ENCODE measurements at regions not wholly inside any gene's neighbourhood (a gene's known extent, or its start where the extent isn't known, plus 50 kb on each side); places are given as distances from the start of the nearest gene placed in this dataset.

DNA sequence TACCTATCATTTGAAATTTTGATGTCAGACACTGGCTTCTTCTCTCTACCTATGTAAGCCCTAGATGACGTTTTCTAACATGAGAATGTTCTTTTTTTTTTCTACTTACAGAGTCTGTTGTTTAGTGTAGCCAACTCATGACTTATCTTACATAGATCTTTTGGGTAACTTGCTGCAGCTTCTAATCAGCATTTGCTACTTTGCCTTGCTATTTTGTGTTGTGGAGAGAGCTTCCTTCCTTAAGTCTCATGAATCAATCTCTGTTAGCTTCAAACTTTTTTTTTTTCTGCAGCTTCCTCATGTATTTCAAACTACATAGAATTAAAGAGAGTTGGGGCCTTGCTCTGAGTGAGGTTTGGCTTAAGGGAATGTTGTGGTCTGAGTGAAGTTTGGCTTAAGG, 568.7 kb upstream of the BCHE start:
- Mint-ChIP-seq H3K36me3 (ENCODE audit: low read depth) (no peaks in the 10 kb centered on the region), H3K4me3 (no peak overlapping the region), H3K27ac (no peak overlapping the region), H3K27me3 (ENCODE audit: low read depth) (no peaks in the 10 kb centered on the region), H3K4me1 (no peaks in the 10 kb centered on the region), H3K9me3 (no peaks in the 10 kb centered on the region)
- TF ChIP-seq, protein P1, sequence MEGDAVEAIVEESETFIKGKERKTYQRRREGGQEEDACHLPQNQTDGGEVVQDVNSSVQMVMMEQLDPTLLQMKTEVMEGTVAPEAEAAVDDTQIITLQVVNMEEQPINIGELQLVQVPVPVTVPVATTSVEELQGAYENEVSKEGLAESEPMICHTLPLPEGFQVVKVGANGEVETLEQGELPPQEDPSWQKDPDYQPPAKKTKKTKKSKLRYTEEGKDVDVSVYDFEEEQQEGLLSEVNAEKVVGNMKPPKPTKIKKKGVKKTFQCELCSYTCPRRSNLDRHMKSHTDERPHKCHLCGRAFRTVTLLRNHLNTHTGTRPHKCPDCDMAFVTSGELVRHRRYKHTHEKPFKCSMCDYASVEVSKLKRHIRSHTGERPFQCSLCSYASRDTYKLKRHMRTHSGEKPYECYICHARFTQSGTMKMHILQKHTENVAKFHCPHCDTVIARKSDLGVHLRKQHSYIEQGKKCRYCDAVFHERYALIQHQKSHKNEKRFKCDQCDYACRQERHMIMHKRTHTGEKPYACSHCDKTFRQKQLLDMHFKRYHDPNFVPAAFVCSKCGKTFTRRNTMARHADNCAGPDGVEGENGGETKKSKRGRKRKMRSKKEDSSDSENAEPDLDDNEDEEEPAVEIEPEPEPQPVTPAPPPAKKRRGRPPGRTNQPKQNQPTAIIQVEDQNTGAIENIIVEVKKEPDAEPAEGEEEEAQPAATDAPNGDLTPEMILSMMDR (IDR thresholded peaks at IDR 0.05; ENCODE audit: unreplicated experiment in 3 of 3) = no peak

DNA sequence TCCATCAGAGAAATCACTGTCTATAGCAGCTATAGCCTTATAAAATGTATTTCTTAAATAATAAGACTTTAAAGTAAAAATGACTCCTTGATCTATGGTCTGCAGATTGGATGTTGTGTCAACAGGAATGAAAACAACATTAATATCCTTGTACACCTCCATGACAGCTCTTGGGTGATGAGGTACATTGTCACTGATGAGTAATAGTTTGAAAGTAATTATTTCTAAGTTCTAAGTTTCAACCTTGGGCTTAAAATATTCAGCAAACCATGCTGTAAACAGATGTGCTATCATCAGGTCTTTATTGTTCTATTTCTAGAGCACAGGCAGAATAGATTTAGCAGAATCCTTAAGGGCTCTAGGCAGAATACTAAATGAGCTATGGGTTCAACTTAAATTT, 568.2 kb upstream of the BCHE start:
- Mint-ChIP-seq H3K4me3 (no peak overlapping the region), H3K27ac (no peak overlapping the region), H3K27me3 (ENCODE audit: low read depth) (no peaks in the 10 kb centered on the region), H3K9me3 (no peaks in the 10 kb centered on the region), H3K36me3 (ENCODE audit: low read depth) (no peaks in the 10 kb centered on the region), H3K4me1 (no peaks in the 10 kb centered on the region)
- TF ChIP-seq, protein P1 (IDR thresholded peaks at IDR 0.05; ENCODE audit: unreplicated experiment in 3 of 3) = no peak

DNA sequence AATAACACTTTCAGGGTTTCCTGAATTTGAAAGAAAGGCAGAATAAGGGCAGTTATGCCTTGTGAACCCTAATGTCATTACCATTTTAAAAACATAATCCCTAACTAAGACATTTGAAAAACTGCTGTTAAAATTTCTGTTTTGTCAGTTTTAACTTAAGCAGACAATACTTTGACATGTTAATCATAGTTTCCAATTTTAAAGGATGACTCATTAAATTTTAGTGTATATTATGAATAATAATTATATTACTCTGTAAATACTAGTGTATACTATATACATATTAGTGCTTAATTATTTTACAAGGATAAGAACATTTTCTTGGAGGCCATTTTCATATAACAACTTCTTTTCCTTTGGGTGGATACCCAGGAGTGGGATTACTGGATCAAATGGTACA, 553.1 kb upstream of the BCHE start:
- H3K27me3 Mint-ChIP-seq (ENCODE audit: low read depth) = no peaks in the 10 kb centered on the region
- TF ChIP-seq, protein P1 (IDR thresholded peaks at IDR 0.05; ENCODE audit: unreplicated experiment in 3 of 3) = no peak

DNA sequence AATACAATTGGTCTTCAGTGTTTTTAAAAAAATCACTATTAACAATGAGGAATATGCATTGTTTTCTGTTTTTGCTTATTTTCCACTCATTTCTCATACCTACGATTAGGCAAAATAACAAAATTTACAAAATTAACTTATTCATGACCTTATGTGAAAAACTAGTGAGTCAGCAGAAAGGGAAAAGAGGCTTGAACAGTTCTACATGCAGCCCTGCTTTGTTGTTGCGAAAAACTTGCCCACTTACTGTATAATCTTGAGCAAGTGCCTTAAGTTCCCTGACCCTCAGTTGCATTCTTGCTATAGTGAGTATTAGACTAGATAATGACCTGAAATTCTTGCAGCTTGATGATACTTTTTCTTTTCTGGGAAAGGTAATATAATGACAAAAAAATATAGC, 551.1 kb upstream of the BCHE start:
- H3K36me3 Mint-ChIP-seq (ENCODE audit: low read depth) = no peaks in the 10 kb centered on the region
- H3K27me3 Mint-ChIP-seq (ENCODE audit: low read depth) = no peaks in the 10 kb centered on the region
- no peaks in the 10 kb centered on the region for H3K4me1 Mint-ChIP-seq
- no peak overlapping the region for H3K4me3 Mint-ChIP-seq
- TF ChIP-seq, protein P1 (IDR thresholded peaks at IDR 0.05; ENCODE audit: unreplicated experiment in 3 of 3) = no peak
- H3K9me3 Mint-ChIP-seq = no peaks in the 10 kb centered on the region
- H3K27ac Mint-ChIP-seq = no peak overlapping the region

More for the DNA sequence above, 553.1 kb upstream of the BCHE start:
- Mint-ChIP-seq H3K4me1 (no peaks in the 10 kb centered on the region), H3K9me3 (peaks cover 9% of the 10 kb centered on the region), H3K4me3 (no peak overlapping the region), H3K27ac (no peak overlapping the region), H3K36me3 (ENCODE audit: low read depth) (no peaks in the 10 kb centered on the region)

DNA sequence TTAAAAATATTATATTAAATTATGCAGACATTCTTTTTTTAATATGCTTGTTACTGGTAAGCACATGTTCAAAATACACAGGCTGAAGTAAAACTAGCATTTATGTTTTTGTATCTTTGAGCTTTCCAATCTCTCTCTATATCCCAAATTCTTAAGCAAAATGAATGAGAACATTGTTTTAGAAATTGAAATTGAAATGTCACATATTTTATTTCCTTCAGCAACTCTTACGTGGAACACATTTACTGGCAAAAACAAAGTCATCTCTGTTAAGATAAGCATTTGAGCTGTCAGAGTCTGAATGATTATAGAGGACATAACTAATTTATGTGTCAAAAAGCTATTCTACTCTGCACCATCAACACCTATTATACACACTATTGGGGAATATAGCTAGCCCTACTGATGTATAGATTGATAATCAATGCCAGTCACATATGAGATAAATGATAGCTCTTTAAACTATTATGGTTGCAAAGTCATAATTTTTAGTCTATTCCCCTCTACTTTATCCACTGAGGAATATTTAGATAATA, 535.4 kb upstream of the BCHE start:
- H3K27me3 Mint-ChIP-seq (ENCODE audit: low read depth) = no peaks in the 10 kb centered on the region
- no peaks in the 10 kb centered on the region for H3K36me3 Mint-ChIP-seq (ENCODE audit: low read depth)
- no peak overlapping the region for H3K4me3 Mint-ChIP-seq
- TF ChIP-seq, protein P1 (IDR thresholded peaks at IDR 0.05; ENCODE audit: unreplicated experiment in 3 of 3) = no peak
- H3K4me1 Mint-ChIP-seq = no peaks in the 10 kb centered on the region
- H3K9me3 Mint-ChIP-seq = peaks cover 4% of the 10 kb centered on the region
- H3K27ac Mint-ChIP-seq = no peak overlapping the region

DNA sequence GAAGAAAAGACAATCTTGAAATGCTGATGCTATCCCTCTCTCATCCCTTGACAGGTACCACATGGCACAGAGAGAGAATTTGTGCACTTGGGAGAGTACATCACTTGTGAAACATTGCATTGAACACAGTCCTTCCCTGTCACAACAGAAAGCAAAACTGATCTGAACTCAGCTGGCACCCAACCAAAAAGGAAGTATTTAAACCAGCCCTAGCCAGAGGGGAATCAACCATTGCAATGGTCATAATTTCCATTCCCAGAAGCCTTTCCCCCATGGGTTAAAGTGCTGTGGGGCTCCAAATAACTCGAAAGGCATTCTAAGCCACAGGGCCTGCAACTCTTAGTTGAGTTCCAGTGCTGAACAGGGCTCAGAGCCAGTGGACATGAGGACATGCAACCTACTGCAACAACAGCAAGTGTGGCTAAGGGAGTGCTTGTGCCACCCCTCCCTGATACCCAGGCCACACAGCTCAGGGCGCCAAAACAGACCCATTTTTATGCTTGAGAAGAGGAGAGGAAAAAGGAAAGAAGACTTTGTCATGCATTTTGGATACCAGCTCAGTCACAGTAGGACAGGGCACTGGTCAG, 530.8 kb upstream of the BCHE start:
- Mint-ChIP-seq H3K9me3 (no peaks in the 10 kb centered on the region), H3K4me3 (no peak overlapping the region), H3K36me3 (ENCODE audit: low read depth) (no peaks in the 10 kb centered on the region), H3K4me1 (no peaks in the 10 kb centered on the region), H3K27me3 (ENCODE audit: low read depth) (no peaks in the 10 kb centered on the region), H3K27ac (no peak overlapping the region)
- TF ChIP-seq, protein P1 (IDR thresholded peaks at IDR 0.05; ENCODE audit: unreplicated experiment in 3 of 3) = no peak

Data from nephron (organoid).